ENCODE measurements at regions not wholly inside any gene's neighbourhood (a gene's known extent, or its start where the extent isn't known, plus 50 kb on each side); places are given as distances from the start of the nearest gene placed in this dataset.
"Not testable (repeated sequence)": the region's sequence is repeated elsewhere in the genome, so short reads cannot be mapped to it uniquely, and the experiment has no call there.

- no peak overlapping the region for H3K4me3 ChIP-seq (ENCODE audit: low read depth, low read length)
- no peak for TF ChIP-seq CTCF (IDR thresholded peaks at IDR 0.05; ENCODE audit: low read depth, low read length)
- in situ Hi-C loops (cut with HindIII; ENCODE audit: low sequenced_read_pairs) = no loop called here
- no peak for DNase-seq (ENCODE audit: low read depth, low spot score)
Observed at GRCh38 chr7:137127058-137127457, 216.5 kb downstream of the PTN start.

GRCh38 chr7:137122145-137122544, 221.4 kb downstream of the PTN start:
- TF ChIP-seq CTCF (IDR thresholded peaks at IDR 0.05; ENCODE audit: low read depth, low read length) = no peak
- DNase-seq (ENCODE audit: low read depth, low spot score) = no peak
- no peak overlapping the region for H3K4me3 ChIP-seq (ENCODE audit: low read depth, low read length)
- in situ Hi-C loops (cut with HindIII; ENCODE audit: low sequenced_read_pairs) = no loop called here

GRCh38 chr7:137120690-137121089, 222.8 kb downstream of the PTN start:
- no peak for DNase-seq (ENCODE audit: low read depth, low spot score)
- TF ChIP-seq CTCF (IDR thresholded peaks at IDR 0.05; ENCODE audit: low read depth, low read length) = no peak
- no peak overlapping the region for H3K4me3 ChIP-seq (ENCODE audit: low read depth, low read length)
- in situ Hi-C loops (cut with HindIII; ENCODE audit: low sequenced_read_pairs) = no loop called here

GRCh38 chr7:137110535-137110934, 233.0 kb downstream of the PTN start:
- TF ChIP-seq CTCF (IDR thresholded peaks at IDR 0.05; ENCODE audit: low read depth, low read length) = no peak
- DNase-seq (ENCODE audit: low read depth, low spot score) = no peak
- H3K4me3 ChIP-seq (ENCODE audit: low read depth, low read length) = no peak overlapping the region
- in situ Hi-C loops (cut with HindIII; ENCODE audit: low sequenced_read_pairs) = no loop called here

- H3K4me3 ChIP-seq (ENCODE audit: low read depth, low read length) = no peak overlapping the region
- in situ Hi-C loops (cut with HindIII; ENCODE audit: low sequenced_read_pairs) = no loop called here
- no peak for DNase-seq (ENCODE audit: low read depth, low spot score)
- no peak for TF ChIP-seq CTCF (IDR thresholded peaks at IDR 0.05; ENCODE audit: low read depth, low read length)
Observed at GRCh38 chr7:137110091-137110509, 233.4 kb downstream of the PTN start.

GRCh38 chr7:137107802-137108201, 235.7 kb downstream of the PTN start:
- in situ Hi-C loops (cut with HindIII; ENCODE audit: low sequenced_read_pairs); DNase-seq (ENCODE audit: low read depth, low spot score): not testable (repeated sequence)

GRCh38 chr7:137103526-137103925, 235.1 kb downstream of the CHRM2 start:
- peak; percentile 73 for DNase-seq (ENCODE audit: low read depth, low spot score)
- H3K4me3 ChIP-seq (ENCODE audit: low read depth, low read length); in situ Hi-C loops (cut with HindIII; ENCODE audit: low sequenced_read_pairs): not testable (repeated sequence)

More at GRCh38 chr7:137107802-137108201, 235.7 kb downstream of the PTN start:
- not testable (repeated sequence) for H3K4me3 ChIP-seq (ENCODE audit: low read depth, low read length)

- DNase-seq (ENCODE audit: low read depth, low spot score) = peak; percentile 65
- H3K4me3 ChIP-seq (ENCODE audit: low read depth, low read length) = no peak overlapping the region
- in situ Hi-C loops (cut with HindIII; ENCODE audit: low sequenced_read_pairs) = no loop called here
- TF ChIP-seq CTCF (IDR thresholded peaks at IDR 0.05; ENCODE audit: low read depth, low read length) = no peak
Observed at GRCh38 chr7:137097111-137097510, 228.7 kb downstream of the CHRM2 start.
